ELF-1 (cell line): ENCODE measurements at regions not wholly inside any gene's neighbourhood (a gene's known extent, or its start where the extent isn't known, plus 50 kb on each side); places are given as distances from the start of the nearest gene placed in this dataset.
"Not testable (repeated sequence)": the region's sequence is repeated elsewhere in the genome, so short reads cannot be mapped to it uniquely, and the experiment has no call there.

Source experiments
- DNase-seq: peaks from one replicate; pipeline ENCODE4 v3.0.0-alpha.2; 2016; ENCODE audit warnings: low read depth, low spot score

GRCh38 chr2:241957276-241957675, 87.7 kb downstream of the RTP5 start:
- no peak for DNase-seq

DNA sequence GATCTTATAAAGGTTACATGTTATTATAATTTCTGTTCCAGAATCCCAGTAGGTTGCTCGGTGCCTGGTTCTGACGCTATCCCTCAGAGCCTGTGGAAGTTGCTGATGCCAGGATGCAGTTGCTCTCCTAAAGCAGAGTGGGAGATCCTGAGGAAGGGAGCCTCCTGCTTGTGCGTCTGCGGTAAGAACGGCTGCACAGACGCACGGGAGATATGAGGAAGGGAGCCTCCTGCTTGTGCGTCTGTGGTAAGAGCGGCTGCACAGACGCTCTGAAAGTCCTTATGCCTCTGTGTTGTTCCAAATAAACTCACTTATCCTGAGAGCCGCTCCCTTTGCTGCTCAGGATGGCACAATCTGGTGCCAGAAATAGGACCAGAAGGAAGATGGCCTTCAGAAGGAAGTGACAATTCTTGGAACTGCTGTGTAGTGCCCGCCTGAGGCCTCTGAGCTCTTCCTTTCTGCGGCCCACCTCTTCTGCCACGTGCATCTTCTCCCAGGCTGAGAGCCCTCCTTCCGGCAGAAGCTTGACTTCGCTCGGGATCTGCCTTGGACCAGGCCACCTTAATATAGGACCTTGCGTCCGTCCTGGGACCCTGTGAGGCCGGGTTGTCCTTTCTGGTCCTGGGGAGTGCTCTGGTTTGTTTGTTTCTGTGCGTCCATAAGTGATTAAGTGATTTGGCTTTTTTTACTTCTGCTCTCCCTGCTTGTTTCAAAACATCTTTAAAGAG, 89.5 kb downstream of the RTP5 start:
- no peak for DNase-seq

- no peak for DNase-seq
Observed at GRCh38 chr2:241959751-241960269, 90.3 kb downstream of the RTP5 start.

DNA sequence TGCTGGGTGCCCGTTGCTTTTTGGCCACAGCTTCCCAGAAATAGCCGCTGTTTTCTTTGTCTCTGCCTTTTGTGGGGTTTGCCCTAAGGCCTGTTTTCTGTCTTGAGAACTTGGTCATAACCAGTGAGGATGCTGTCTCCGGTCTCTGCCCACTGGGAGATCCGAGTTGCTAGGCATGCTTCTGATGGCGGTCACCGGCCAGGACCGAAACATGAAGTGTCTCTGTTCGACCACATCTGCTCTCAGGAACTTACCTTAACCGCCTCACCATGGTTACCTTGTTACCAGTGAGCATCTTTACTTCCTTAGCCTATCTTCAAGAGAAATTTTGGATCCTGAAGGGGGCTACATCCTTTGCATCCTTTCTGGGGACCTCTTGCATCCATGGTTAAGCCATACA, 91.9 kb downstream of the RTP5 start:
- DNase-seq, result no peak

DNA sequence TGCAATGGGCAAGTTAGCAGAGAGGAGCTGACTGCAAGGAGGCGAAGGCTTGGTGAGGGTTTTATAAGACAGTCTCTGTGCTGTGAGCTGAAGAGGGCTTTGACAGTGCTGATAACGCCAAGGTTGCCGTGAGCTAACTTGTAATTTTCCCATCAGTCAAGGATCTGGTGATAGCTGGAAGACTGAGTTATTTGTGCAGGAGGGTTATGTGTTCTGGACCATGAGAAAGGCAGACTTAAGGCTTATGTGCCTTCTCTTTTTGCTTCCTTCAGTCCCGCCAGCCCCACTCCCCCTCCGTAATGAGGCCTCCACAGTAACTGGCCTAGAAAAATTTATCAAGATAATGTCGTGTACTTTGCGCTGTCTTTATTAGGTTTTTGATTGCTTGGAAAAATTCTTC, 94.6 kb downstream of the RTP5 start:
- DNase-seq, result peak; percentile 45

GRCh38 chr2:241965931-241966412, 96.4 kb downstream of the RTP5 start:
- DNase-seq, result peak; percentile 79

DNA sequence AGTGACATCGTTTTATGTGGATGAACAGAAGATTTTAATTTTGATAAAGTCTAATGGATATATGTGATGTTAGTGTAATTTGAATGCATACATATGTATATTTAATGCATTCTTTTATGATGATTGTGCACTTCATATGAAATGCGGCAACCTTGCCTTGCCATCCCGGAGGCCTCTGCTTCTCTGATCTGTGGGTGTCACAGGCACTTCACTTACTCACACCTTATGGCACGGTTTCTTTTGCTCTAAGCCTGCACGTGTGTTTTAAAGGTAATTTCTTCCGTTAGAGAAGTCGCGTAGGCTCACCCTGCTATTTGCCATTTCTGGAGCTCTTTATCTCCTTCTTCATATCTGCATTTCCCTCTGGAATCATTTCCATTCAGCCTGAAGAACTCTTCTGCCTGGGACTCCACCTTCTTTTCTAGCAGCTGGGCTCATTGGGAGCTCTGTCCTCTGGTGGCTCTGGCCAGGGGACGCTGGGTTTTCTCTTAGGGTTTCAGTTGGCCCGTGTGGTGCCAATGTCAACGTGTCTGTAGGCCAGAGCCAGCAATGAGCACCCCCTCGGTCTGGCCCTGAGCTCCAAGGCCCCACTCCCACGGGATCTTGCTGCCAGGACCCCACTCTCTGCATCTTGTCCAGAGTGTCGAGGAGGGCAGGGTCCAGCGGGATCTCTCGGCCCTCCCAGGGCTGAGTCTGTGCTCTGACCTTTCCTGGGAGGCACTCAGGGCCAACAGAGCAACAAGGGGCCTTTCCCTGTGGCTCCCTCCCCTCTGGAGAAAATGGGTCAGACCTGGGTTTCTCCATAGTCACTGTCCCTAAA, 97.3 kb downstream of the RTP5 start:
- DNase-seq, result no peak

DNA sequence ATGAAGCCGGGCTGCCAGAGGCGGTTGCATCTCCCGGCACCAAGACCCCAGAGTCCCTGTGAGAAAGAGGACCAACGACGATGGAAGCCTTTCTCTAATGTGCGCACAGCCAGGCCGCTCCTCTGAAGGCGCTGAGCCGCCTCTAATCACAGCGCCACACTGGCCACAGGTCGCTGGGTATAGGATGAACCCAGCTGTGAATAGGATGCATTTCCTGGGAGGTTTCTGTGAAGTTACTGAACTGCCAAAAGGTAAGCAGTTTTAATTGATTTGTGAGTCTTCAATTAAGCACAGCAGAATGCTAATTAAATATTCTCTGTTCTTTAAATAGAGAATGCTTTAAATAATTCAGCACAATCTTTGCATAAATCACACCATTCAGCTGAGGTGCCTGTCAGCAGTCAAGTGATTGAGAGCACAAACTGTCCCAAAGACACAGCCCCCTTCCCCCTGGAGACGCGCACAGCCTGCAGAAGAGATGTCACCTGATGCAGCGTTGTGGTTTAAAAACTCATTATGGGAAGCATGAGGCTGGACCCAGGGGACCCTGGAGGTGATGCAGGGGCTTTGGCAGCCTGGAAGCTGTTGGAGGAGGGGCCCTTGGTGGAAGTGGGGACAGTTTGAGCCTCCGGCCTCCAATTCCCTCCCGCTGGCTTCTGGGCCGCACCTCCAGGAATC, 98.1 kb downstream of the RTP5 start:
- no peak for DNase-seq

- no peak for DNase-seq
Observed at GRCh38 chr2:241968417-241968816, 98.9 kb downstream of the RTP5 start.

GRCh38 chr2:241969182-241969581, 99.7 kb downstream of the RTP5 start:
- DNase-seq, result not testable (repeated sequence)

DNA sequence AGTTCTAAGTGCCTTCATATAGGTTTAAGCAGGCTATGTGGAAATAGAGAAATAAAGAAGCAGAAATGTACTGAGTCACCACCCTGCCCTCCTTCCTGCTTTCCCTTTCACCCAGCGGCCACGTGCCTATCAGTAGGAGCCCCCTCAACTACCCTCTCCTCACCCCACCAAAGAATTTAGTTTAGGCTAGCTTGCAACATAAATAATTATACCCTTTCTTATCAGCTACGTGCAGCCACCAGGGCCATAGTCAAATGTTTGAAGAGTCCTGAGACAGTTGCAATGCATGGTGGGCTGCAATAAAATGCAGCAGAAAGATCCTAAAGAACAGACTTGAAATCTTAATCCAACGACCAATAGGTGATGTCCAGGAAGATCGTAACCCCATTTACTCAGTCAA, 101.2 kb downstream of the RTP5 start:
- no peak for DNase-seq

DNA sequence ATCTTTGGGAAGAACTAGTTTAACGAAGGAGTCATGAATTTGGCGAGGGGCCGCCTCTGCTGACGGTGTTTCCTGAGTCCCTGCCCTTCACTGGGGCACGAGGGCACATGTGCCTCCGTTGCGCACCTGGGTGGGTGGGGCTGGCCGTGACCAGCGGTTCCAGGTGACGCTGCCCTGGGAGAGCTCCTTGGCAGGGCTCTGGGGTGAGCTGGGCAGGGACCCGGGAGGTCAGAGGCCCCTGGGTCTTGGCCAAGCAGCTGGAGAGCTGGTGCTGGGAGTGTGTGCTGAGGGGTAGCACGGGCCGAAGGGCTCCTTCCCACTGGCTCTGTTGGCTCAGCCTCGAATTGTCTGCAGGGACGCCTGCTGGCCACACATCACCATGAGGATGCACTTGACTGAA, 104.6 kb downstream of the RTP5 start:
- DNase-seq, result no peak

DNA sequence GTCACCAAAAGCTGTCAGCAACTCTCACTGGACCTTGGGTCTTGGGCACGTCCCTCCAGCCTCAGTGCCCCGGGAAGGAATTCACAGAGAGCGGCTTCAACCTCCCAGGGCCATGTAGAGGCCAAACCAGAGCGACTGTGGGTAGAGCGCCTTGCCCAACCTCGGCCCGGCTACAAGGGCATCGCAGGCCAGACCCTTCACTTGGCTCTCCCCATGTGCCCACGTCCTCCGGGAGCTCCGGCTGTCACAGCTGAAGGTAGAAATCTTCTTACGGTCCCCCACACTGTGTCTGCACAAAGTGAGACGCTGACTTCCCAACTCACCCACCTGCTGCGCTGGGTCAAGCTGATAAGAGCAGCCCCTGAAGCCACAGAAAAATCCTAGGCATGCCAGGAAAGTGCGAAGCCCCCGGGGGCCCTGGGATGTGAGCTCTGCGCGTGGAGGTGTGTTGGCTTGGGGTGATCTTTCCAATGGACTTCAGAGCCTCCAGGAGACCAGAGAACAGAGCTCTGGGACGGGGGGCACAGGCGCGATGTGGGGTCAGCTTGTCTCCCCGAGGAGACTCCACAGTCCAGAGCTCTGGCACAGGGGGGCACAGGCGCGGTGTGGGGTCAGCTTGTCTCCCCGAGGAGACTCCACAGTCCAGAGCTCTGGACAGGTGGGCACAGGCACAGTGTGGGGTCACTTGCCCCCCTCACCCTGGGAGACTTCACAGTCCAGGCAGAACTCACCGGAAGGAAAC, 105.5 kb downstream of the RTP5 start:
- no peak for DNase-seq

GRCh38 chr2:241975593-241976284, 106.2 kb downstream of the RTP5 start:
- DNase-seq, result no peak

DNA sequence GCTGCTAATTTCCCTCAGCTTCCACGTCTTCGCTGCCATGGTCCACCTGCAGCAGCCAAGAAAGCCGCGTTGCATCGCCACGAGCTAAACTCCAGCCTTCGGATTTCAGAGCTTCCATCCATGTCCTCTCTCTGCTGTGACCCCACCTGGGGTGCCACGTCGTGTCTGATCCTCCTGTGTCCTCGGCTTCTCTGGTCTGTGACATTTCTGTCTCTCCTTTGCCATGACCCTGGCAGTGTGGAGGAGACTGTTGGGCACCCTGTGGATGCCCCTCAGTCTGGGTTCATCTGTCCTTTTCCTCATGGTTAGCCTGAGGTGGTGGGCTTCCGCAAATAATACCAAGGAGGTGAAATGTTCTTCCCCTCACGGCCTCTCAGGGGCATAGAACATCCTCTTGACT, 106.8 kb downstream of the RTP5 start:
- no peak for DNase-seq

DNA sequence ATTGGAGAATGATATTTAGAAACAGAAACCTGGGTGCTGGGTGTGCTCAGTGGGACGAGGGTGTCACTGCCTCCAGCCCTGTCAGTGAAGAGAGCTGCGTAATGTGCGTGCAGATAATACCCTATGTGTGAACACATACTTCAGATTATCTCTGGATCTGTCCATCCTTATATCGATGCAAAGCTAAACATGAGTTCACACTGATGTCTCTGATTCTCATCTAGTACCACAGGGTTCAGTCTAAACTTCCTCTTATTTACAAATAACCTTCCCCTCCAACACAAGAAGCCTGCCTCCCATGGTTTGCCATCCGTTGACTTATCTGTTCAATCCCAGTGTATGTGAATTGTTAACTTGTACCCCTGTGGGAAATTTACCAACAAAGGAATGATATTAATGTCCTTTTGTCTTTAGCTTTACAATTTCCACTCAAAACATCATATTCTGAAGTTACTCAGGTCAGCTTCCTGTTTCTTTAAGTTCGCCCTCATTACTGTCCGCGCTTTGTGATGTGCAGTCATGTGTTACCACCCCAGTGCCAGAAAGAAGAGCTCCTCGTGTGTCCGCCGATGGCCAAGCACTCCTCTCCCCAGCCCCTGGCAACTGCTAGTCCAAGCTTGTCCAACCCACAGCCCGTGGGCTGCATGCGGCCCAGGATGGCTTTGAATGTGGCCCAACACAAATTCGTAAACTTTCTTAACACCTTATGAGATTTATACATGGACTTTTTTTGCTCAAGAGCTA, 108.2 kb downstream of the RTP5 start:
- DNase-seq, result no peak

GRCh38 chr2:241978670-241979069, 109.1 kb downstream of the RTP5 start:
- no peak for DNase-seq

DNA sequence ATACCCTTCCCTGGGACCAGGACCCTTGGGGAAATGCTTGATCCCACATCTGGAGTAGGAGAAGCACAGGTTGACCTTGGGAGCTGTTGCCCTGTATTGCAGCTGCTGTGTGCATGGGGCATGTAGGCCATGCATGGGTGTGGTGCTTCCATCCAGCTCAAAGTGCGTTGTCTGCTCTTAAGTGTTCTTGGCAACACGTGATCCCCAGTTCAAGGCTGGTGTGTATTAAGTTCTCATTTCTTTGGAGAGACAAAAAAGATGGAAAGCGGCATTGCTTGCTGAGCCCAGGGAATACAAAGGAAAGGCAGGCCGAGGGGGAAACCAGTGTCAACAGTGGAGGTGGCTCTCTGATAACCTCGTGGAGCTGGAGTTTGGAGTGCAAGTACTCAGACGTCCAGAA, 110.7 kb downstream of the RTP5 start:
- DNase-seq, result no peak

GRCh38 chr2:241981076-241981700, 111.7 kb downstream of the RTP5 start:
- DNase-seq, result no peak
